HEK293 (cell line): ENCODE measurements at regions not wholly inside any gene's neighbourhood (a gene's known extent, or its start where the extent isn't known, plus 50 kb on each side); places are given as distances from the start of the nearest gene placed in this dataset.

Source experiments
- CTCF ChIA-PET: fragments of 350-600 bp; formaldehyde crosslinking; extraction: SDS; loops from one replicate; lab custom pipeline; 2021; ENCODE audit warnings: antibody characterized with exemption; lab: Yijun Ruan, JAX
- POLR2A ChIA-PET: fragments of 300-600 bp; formaldehyde crosslinking; extraction: SDS; loops from one replicate; lab custom pipeline; 2020; ENCODE audit warnings: antibody characterized with exemption, inconsistent platforms; lab: Yijun Ruan, JAX
- H3K27ac ChIP-seq: fragments of 200-500 bp; sonication (Bioruptor generic); 2 replicates; pipeline ENCODE4 v1.5.1; 2014; ENCODE audit warnings: low read depth, low read length, control low read depth, inconsistent platforms; ENCODE audit errors: extremely low read depth
- H3K36me3 ChIP-seq, 2 experiments: fragments of 200-500 bp in 1 of 2; sonication (Bioruptor generic) in 1 of 2; 1 replicate in 1 of 2; 2 replicates in 1 of 2; pipeline ENCODE4 v1.5.1; 2014 to 2017; ENCODE audit warnings: inconsistent platforms in 2 of 2, low read length in 2 of 2; ENCODE audit not compliant: control insufficient read depth in 2 of 2, insufficient read depth in 1 of 2
- H3K4me1 ChIP-seq: fragments of 200-500 bp; sonication (Bioruptor generic); 2 replicates; pipeline ENCODE4 v1.5.1; 2014; ENCODE audit warnings: mild to moderate bottlenecking, low read length, inconsistent platforms; ENCODE audit not compliant: control insufficient read depth, insufficient read depth
- H3K4me3 ChIP-seq: 2 replicates; pipeline ENCODE4 v1.5.1; 2011; ENCODE audit warnings: low read depth, mild to moderate bottlenecking, control low read depth, low read length, moderate library complexity
- H3K9me3 ChIP-seq: fragments of 200-500 bp; sonication (Bioruptor generic); 2 replicates; pipeline ENCODE4 v1.5.1; 2014; ENCODE audit warnings: low read depth, low read length, inconsistent platforms; ENCODE audit not compliant: control insufficient read depth, insufficient read depth
- BCL11A ChIP-seq: fragments of 450-650 bp; formaldehyde crosslinking; IDR thresholded peaks from 2 replicates; pipeline ENCODE4 v1.5.1; 2016; ENCODE audit warnings: low read depth, missing biosample characterization, missing genetic modification characterization
- KLF7 ChIP-seq: fragments of 450-650 bp; formaldehyde crosslinking; IDR thresholded peaks from 2 replicates; pipeline ENCODE4 v1.5.1; 2016; ENCODE audit warnings: missing biosample characterization, missing genetic modification characterization, borderline replicate concordance
- PRDM1 ChIP-seq: fragments of 450-650 bp; formaldehyde crosslinking; IDR thresholded peaks from 2 replicates; pipeline ENCODE4; 2016; ENCODE audit warnings: missing biosample characterization, missing genetic modification characterization
- PRDM2 ChIP-seq: fragments of 450-650 bp; formaldehyde crosslinking; IDR thresholded peaks from 2 replicates; pipeline ENCODE4 v1.5.1; 2016; ENCODE audit warnings: missing biosample characterization, missing genetic modification characterization, borderline replicate concordance
- REPIN1 ChIP-seq: fragments of 450-650 bp; formaldehyde crosslinking; IDR thresholded peaks from 2 replicates; pipeline ENCODE4 v1.5.1; 2017; ENCODE audit warnings: missing biosample characterization, missing genetic modification characterization, low read depth
- SP2 ChIP-seq: fragments of 450-650 bp; formaldehyde crosslinking; IDR thresholded peaks from 2 replicates; pipeline ENCODE4 v1.5.1; 2016; ENCODE audit warnings: missing biosample characterization, missing genetic modification characterization
- YY1 ChIP-seq: fragments of 450-650 bp; formaldehyde crosslinking; IDR thresholded peaks from 2 replicates; pipeline ENCODE4 v1.5.1; 2018; ENCODE audit warnings: missing biosample characterization, missing genetic modification characterization
- ZFHX2 ChIP-seq: fragments of 450-650 bp; formaldehyde crosslinking; conservative IDR thresholded peaks from 2 replicates; pipeline ENCODE4 v1.5.1; 2016; ENCODE audit warnings: missing biosample characterization, missing genetic modification characterization
- ZFP37 ChIP-seq: fragments of 450-650 bp; formaldehyde crosslinking; IDR thresholded peaks from 2 replicates; pipeline ENCODE4 v1.5.1; 2016; ENCODE audit warnings: missing biosample characterization, missing genetic modification characterization
- ZIC2 ChIP-seq: fragments of 450-650 bp; formaldehyde crosslinking; IDR thresholded peaks from 2 replicates; pipeline ENCODE4 v1.5.1; 2016; ENCODE audit warnings: missing biosample characterization, missing genetic modification characterization
- ZNF10 ChIP-seq: fragments of 450-650 bp; formaldehyde crosslinking; IDR thresholded peaks from 2 replicates; pipeline ENCODE4 v1.5.1; 2017; ENCODE audit warnings: missing biosample characterization, missing genetic modification characterization
- ZNF16 ChIP-seq: fragments of 450-650 bp; formaldehyde crosslinking; IDR thresholded peaks from 2 replicates; pipeline ENCODE4 v1.5.1; 2016; ENCODE audit warnings: low read depth, missing biosample characterization, missing genetic modification characterization
- ZNF169 ChIP-seq: fragments of 450-650 bp; formaldehyde crosslinking; IDR thresholded peaks from 2 replicates; pipeline ENCODE4 v1.5.1; 2016; ENCODE audit warnings: missing biosample characterization, missing genetic modification characterization
- ZNF280D ChIP-seq: fragments of 450-650 bp; formaldehyde crosslinking; IDR thresholded peaks from 2 replicates; pipeline ENCODE4 v1.5.1; 2016; ENCODE audit warnings: missing biosample characterization, missing genetic modification characterization
- ZNF423 ChIP-seq: fragments of 450-650 bp; formaldehyde crosslinking; IDR thresholded peaks from 2 replicates; pipeline ENCODE4 v1.5.1; 2016; ENCODE audit warnings: missing biosample characterization, missing genetic modification characterization
- ZNF501 ChIP-seq: fragments of 450-650 bp; formaldehyde crosslinking; IDR thresholded peaks from 2 replicates; pipeline ENCODE4 v1.5.1; 2016; ENCODE audit warnings: missing biosample characterization, missing genetic modification characterization
- ZNF555 ChIP-seq: fragments of 450-650 bp; formaldehyde crosslinking; conservative IDR thresholded peaks from 2 replicates; pipeline ENCODE4 v1.5.1; 2017; ENCODE audit warnings: missing biosample characterization, mild to moderate bottlenecking, missing genetic modification characterization, inconsistent platforms
- ZNF626 ChIP-seq: fragments of 450-650 bp; sonication (Bioruptor Pico); formaldehyde crosslinking; IDR thresholded peaks from 2 replicates; pipeline ENCODE4 v1.5.1; 2018; ENCODE audit warnings: missing biosample characterization, missing genetic modification characterization, inconsistent platforms
- ZNF664 ChIP-seq: fragments of 450-650 bp; formaldehyde crosslinking; IDR thresholded peaks from 2 replicates; pipeline ENCODE4 v1.5.1; 2016; ENCODE audit warnings: missing biosample characterization, missing genetic modification characterization
- ZNF777 ChIP-seq: fragments of 450-650 bp; formaldehyde crosslinking; IDR thresholded peaks from 2 replicates; pipeline ENCODE4 v1.5.1; 2017; ENCODE audit warnings: missing biosample characterization, missing genetic modification characterization, borderline replicate concordance
- ZSCAN18 ChIP-seq: fragments of 450-650 bp; formaldehyde crosslinking; IDR thresholded peaks from 2 replicates; pipeline ENCODE4 v1.5.1; 2016; ENCODE audit warnings: missing biosample characterization, missing genetic modification characterization
- ZSCAN5A ChIP-seq: fragments of 450-650 bp; formaldehyde crosslinking; IDR thresholded peaks from 2 replicates; pipeline ENCODE4 v1.5.1; 2016; ENCODE audit warnings: missing biosample characterization, missing genetic modification characterization

GRCh38 chr12:14200598-14200997, 164.9 kb upstream of the ATF7IP start (continued):
- TF ChIP-seq PRDM2, result no peak
- TF ChIP-seq KLF7 (tag by site-specific recombination), result no peak
- TF ChIP-seq ZNF664 (tag by site-specific recombination), result no peak
- TF ChIP-seq YY1, result no peak
- TF ChIP-seq ZNF423 (tag by site-specific recombination), result no peak
- TF ChIP-seq REPIN1 (tag by site-specific recombination), result no peak
- no peak for TF ChIP-seq ZSCAN5A (tag by site-specific recombination)
- TF ChIP-seq ZNF555 (tag by site-specific recombination), result no peak

GRCh38 chr12:14201291-14201690, 164.2 kb upstream of the ATF7IP start:
- no peaks in the 10 kb centered on the region for H3K36me3 ChIP-seq
- CTCF ChIA-PET, result no interaction called here
- no peak overlapping the region for H3K27ac ChIP-seq
- no peaks in the 10 kb centered on the region for H3K4me1 ChIP-seq
- no peaks in the 10 kb centered on the region for H3K9me3 ChIP-seq
- TF ChIP-seq PRDM1 (no peak), ZFP37 (tag by site-specific recombination) (no peak), ZNF626 (no peak), SP2 (no peak), ZSCAN18 (tag by site-specific recombination) (no peak), BCL11A (tag by site-specific recombination) (no peak), ZNF777 (no peak), ZNF280D (tag by site-specific recombination) (no peak), ZNF169 (tag by site-specific recombination) (no peak), ZNF10 (no peak), ZNF501 (no peak), ZIC2 (no peak), ZFHX2 (tag by site-specific recombination) (no peak), ZNF16 (tag by site-specific recombination) (no peak)
- TF ChIP-seq, all 188 proteins: peak for 0
- POLR2A ChIA-PET, result no interaction called here
- H3K4me3 ChIP-seq, result no peak overlapping the region
